Mesodermal cell (in vitro differentiated cells): ENCODE measurements at regions not wholly inside any gene's neighbourhood (a gene's known extent, or its start where the extent isn't known, plus 50 kb on each side); places are given as distances from the start of the nearest gene placed in this dataset.
A peak's percentile ranks its signal among the peaks of the same experiment; 100 is the strongest.
"Not testable (repeated sequence)": the region's sequence is repeated elsewhere in the genome, so short reads cannot be mapped to it uniquely, and the experiment has no call there.

Experiments used
- H3K27ac ChIP-seq: 2 replicates; pipeline ENCODE4 v1.7.0; 2013; ENCODE audit warnings: mild to moderate bottlenecking, low read depth, low read length, moderate library complexity; ENCODE audit not compliant: severe bottlenecking
- H3K36me3 ChIP-seq: 2 replicates; pipeline ENCODE4 v1.7.1; 2013; ENCODE audit warnings: mild to moderate bottlenecking, low read length, moderate library complexity; ENCODE audit not compliant: control insufficient read depth, insufficient read depth
- H3K4me1 ChIP-seq: one replicate; pipeline ENCODE4 v1.7.1; 2013; ENCODE audit warnings: mild to moderate bottlenecking, low read length; ENCODE audit not compliant: insufficient read depth, control insufficient read depth, poor library complexity, severe bottlenecking
- H3K4me3 ChIP-seq: 2 replicates; pipeline ENCODE4 v1.7.0; 2013; ENCODE audit warnings: low read length, control low read depth, mild to moderate bottlenecking; ENCODE audit not compliant: insufficient read depth, poor library complexity, severe bottlenecking; ENCODE audit errors: extremely low read depth
- H3K9me3 ChIP-seq: 2 replicates; pipeline ENCODE4 v1.7.1; 2013; ENCODE audit warnings: mild to moderate bottlenecking, low read length, moderate library complexity; ENCODE audit not compliant: control insufficient read depth
- WGBS, 2 experiments: methylation state at CpG; one replicate each; pipeline ENCODE4 v1.1.5; 2013; ENCODE audit warnings: missing lambda C conversion rate in 2 of 2; ENCODE audit not compliant: insufficient coverage in 2 of 2; 5-methylcytosine and 5-hydroxymethylcytosine counted together

- H3K9me3 ChIP-seq, result no peaks in the 10 kb centered on the region
- WGBS, 2 experiments, result 67 to 90% methylated on average over 2 to 3 of the region's 3 CpGs
These were observed 66.6 kb upstream of the ADAMTS5 start for GRCh38 chr21:27033471-27033870.

GRCh38 chr21:27026501-27026900 is 59.6 kb upstream of the ADAMTS5 start:
- Histone ChIP-seq H3K36me3 (no peaks in the 10 kb centered on the region), H3K4me1 (no peaks in the 10 kb centered on the region), H3K4me3 (no peak overlapping the region), H3K9me3 (no peaks in the 10 kb centered on the region), H3K27ac (peak overlapping the region; percentile 32)
- WGBS, 2 experiments, result 9 to 30% methylated on average over 1 of the region's 1 CpG

More at GRCh38 chr21:27033471-27033870, 66.6 kb upstream of the ADAMTS5 start:
- H3K36me3 ChIP-seq, result no peaks in the 10 kb centered on the region
- no peak overlapping the region for H3K4me3 ChIP-seq
- H3K27ac ChIP-seq, result no peak overlapping the region
- H3K4me1 ChIP-seq, result no peaks in the 10 kb centered on the region

- H3K4me3 ChIP-seq, H3K27ac ChIP-seq, H3K36me3 ChIP-seq, H3K9me3 ChIP-seq, H3K4me1 ChIP-seq: not testable (repeated sequence)
- no CpG with 5 or more reads among the region's 10 CpGs for WGBS, 2 experiments
These were observed 58.8 kb upstream of the ADAMTS5 start for GRCh38 chr21:27025708-27026107.

DNA sequence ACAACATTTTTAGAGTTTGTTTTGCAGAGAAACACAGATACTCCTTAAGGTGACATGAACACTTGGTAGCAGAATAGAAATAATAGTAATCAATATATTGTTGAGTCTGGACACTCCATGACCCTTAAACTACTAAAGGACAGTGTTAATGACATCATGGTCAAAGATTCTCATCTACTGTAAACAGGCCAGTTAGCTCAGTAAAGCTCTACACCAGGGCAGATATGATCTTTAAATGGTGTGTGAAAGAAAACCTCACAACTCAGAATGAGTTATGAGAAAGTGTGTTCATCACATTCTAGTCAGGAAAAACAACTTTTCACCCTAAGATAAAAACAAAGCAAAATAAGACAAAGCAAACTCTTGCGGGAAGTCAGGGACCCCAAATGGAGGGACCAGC is 58.1 kb upstream of the ADAMTS5 start:
- H3K36me3 ChIP-seq, result no peaks in the 10 kb centered on the region
- no CpG with 5 or more reads among the region's 1 CpG for WGBS, 2 experiments
- H3K27ac ChIP-seq, result no peak overlapping the region
- no peak overlapping the region for H3K4me3 ChIP-seq
- H3K4me1 ChIP-seq, result no peaks in the 10 kb centered on the region
- no peaks in the 10 kb centered on the region for H3K9me3 ChIP-seq

- no peaks in the 10 kb centered on the region for H3K9me3 ChIP-seq
- H3K4me3 ChIP-seq, result no peak overlapping the region
- no peaks in the 10 kb centered on the region for H3K4me1 ChIP-seq
- H3K27ac ChIP-seq, result peak overlapping the region; percentile 50
- WGBS, 2 experiments, result no CpG with 5 or more reads among the region's 1 CpG
- H3K36me3 ChIP-seq, result no peaks in the 10 kb centered on the region
These were observed 57.4 kb upstream of the ADAMTS5 start for GRCh38 chr21:27024301-27024700.

- no peak overlapping the region for H3K27ac ChIP-seq
- no peaks in the 10 kb centered on the region for H3K36me3 ChIP-seq
- H3K4me3 ChIP-seq, result no peak overlapping the region
- H3K4me1 ChIP-seq, result no peaks in the 10 kb centered on the region
- no peaks in the 10 kb centered on the region for H3K9me3 ChIP-seq
- 92 to 100% methylated on average over 2 of the region's 4 CpGs for WGBS, 2 experiments
These were observed 56.3 kb upstream of the ADAMTS5 start for GRCh38 chr21:27023186-27023585.

DNA sequence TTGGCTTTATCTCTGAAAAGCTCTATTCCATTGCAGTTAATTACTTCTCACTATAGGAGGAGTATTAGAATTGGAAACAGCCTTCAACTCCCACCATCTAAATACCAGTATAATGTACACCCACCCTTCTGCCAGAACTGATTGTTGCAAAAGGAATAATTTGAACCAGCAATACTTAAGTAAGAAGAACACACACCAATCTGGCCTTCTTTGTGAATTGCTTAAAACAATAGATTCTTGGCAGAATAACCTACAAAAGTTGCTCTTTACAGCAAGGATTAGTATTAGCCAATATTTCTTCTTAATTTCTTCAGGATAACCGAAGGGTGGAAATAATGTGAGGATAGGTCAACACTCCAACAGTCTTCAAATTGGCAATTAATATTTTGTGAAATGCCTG is 54.9 kb upstream of the ADAMTS5 start:
- Histone ChIP-seq H3K4me3 (no peak overlapping the region), H3K9me3 (no peaks in the 10 kb centered on the region), H3K36me3 (no peaks in the 10 kb centered on the region), H3K27ac (no peak overlapping the region), H3K4me1 (peaks cover 8% of the 10 kb centered on the region)
- WGBS, 2 experiments, result no CpG with 5 or more reads among the region's 1 CpG

- WGBS, 2 experiments, result no CpG with 5 or more reads among the region's 1 CpG
- H3K27ac ChIP-seq, result no peak overlapping the region
- H3K4me3 ChIP-seq, result no peak overlapping the region
- peaks cover 15% of the 10 kb centered on the region for H3K4me1 ChIP-seq
- no peaks in the 10 kb centered on the region for H3K9me3 ChIP-seq
- H3K36me3 ChIP-seq, result no peaks in the 10 kb centered on the region
These were observed 54.2 kb upstream of the ADAMTS5 start for GRCh38 chr21:27021046-27021445.

DNA sequence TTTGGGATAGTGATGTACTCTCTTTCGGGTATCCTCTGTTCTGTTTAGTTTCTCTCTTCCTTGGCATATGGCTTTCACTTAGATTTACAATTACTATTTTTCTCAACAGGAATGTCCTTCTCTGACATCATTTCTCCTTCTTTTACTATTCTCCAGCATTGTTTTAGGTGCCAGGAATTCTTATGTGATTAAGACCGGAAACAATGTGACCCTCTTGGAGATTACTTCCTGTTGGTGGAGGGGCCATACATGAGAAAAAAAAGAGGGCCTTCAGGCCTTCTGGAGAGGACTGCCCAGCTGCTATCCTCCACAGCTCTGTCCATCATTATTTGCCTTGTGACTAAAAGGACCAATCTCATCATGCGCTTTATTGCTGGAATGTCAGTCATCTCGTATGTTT is 50.4 kb upstream of the ADAMTS5 start:
- no peaks in the 10 kb centered on the region for H3K36me3 ChIP-seq
- H3K9me3 ChIP-seq, result no peaks in the 10 kb centered on the region
- peak overlapping the region; percentile 43 for H3K27ac ChIP-seq
- 86 to 93% methylated on average over 2 to 3 of the region's 4 CpGs for WGBS, 2 experiments
- H3K4me3 ChIP-seq, result no peak overlapping the region
- H3K4me1 ChIP-seq, result peaks cover 15% of the 10 kb centered on the region
